ENCODE measurements at regions not wholly inside any gene's neighbourhood (a gene's known extent, or its start where the extent isn't known, plus 50 kb on each side); places are given as distances from the start of the nearest gene placed in this dataset.
"Not testable (repeated sequence)": the region's sequence is repeated elsewhere in the genome, so short reads cannot be mapped to it uniquely, and the experiment has no call there.

DNA sequence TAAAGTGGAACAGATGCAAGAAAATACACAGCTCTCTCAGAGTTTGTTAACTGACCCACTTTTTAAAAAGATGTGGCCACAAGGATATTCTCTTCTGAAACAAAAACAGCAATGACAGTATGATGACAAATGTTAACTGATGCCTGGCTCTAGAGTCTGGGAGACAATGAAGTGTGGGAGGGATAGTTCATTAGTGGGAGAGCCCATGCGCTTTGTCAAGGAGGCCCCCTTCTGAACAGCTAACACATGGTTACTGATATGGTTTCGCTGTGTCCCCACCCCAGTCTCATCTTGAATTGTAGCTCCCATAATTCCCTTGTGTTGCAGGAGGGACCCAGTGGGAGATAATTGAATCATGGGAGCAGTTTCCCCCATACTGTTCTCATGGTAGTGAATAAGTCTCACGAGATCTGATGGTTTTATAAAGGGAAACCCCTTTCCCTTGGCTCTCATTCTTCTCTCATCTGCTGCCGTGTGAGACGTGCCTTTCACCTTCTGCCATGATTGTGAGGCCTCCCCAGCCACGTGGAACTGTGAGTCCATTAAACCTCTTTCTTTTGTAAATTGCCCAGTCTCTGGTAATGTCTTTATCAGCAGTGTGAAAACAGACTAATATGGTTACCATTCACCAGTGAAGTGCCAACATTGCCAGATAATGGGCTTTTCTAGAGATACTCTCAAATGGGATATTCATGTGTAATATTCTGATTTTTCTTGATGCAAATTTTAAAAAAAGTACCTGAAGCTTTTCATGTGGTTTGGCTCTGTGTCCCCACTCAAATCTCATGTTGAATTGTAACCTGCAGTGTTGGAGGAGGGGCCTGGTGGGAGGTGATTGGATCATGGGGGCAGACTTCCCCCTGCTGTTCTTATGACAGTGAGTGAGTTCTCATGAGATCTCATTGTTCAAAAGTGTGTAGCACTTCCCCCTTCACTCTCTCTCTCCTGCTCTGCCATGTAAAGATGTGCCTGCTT lies 435.8 kb downstream of the SHISA9 start:
- DNase-seq (ENCODE audit: low read depth), result not testable (repeated sequence)

DNA sequence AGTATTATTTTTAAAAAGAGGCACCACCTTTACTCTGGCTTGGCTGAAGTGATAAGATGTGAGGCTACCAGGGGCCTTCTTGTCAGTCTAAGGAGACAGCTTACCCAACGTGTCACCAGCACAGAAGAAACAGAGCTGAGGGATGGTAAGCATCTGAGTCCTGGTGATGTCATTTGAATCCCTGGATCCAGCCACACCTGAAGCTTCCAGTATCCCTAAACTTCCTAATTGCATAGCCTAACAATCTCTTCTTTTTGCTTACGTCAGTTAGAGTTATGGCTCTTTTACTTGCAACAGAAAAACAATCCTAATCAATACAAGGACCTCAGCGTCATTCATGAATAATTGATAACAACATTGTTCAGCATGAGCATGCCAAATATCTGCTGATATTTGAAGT lies 436.6 kb downstream of the SHISA9 start:
- no peak for DNase-seq (ENCODE audit: low read depth)

DNA sequence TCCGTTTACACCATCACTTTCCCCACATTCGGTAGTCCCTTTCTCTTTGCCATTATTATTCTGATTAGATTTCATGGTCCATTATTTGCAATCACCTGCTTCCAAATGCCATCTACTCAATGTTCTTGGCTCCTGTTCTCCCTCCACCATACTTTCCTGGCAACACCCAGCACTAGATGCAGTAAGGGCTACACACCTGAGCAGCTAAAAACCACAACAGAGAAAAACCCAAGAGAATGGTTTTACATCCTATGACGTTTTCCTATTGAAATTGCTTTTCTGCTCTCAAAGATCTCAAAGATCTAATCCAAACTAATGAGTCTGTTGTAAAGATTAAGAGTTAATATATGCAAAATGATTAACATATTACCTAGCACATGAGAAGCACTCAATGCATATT lies 441.3 kb downstream of the SHISA9 start:
- DNase-seq (ENCODE audit: low read depth), result no peak

DNA sequence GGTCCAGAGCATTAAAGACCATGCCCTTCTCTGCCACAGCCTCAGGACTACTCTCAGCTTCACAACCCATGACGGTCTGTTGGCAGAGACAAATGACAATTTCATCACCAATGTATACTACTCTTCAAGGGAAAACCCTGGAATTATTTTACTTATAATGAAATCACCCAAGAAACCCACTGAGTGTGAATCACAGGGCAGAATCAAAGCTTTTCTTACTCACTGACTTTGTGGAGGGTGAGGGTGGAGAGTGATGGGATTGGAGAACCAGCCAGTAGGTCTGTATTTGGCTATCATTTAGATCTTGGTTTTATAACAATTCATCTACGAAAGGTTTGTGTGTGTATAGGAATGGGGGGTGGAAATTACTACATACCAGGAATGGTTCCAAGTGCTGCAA lies 442.6 kb downstream of the SHISA9 start:
- DNase-seq (ENCODE audit: low read depth), result no peak

DNA sequence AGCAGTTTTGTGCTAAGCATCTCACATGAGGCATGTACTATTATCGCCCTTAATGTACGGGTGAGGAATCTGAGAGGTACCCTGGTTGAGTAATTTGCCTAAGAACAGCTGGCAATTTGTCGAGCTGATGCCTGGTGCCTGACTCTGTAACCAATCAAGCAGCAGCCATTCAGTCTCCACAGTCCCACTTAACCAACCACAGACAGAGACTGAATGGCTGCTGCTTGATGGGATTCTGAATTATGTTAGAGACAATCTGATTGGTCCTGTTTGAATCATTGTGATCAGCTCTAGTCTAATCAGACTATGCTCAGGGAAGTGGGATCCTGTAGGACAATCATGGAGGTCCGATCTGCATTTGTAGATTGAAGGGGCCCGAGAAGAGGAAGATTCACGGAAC lies 447.0 kb downstream of the SHISA9 start:
- DNase-seq (ENCODE audit: low read depth), result no peak

DNA sequence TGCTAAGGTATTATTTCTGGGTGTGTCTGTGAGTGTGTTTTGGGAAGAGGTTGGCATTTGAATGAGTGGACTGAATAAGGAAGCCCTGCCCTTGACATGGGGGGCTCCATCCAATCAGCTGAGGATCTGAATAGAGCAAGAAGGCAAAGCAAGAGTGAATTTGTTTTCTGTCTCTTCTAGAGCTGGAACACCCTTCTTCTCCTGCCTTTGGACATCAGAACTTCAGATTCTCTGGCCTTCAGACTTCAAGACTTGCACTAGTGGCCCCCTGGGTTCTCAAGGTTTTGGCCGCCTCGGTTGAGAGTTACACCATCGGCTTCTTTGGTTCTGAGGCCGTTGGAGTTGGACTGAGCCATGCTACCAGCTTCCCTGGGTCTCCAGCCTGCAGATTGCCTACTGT lies 448.6 kb downstream of the SHISA9 start:
- DNase-seq (ENCODE audit: low read depth), result no peak

DNA sequence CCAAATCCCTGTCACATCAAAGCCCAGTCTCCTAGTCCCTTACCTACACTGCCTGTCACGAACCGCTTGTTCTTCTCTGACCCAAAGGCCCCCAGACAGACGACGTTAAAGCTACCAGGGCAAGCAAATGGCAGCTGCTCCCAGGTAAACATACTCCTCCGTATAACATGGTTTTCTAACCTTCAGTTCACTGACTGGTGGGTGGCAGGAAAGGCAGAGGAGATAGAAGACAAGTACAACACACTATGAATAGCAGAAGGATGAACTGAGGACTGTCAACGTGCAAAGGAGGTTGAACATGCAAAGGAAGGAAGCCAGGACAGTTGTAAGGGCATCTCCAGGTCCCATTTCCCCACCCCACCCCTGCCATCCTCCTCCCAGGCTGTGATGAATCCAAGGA lies 449.8 kb downstream of the SHISA9 start:
- DNase-seq (ENCODE audit: low read depth), result no peak

DNA sequence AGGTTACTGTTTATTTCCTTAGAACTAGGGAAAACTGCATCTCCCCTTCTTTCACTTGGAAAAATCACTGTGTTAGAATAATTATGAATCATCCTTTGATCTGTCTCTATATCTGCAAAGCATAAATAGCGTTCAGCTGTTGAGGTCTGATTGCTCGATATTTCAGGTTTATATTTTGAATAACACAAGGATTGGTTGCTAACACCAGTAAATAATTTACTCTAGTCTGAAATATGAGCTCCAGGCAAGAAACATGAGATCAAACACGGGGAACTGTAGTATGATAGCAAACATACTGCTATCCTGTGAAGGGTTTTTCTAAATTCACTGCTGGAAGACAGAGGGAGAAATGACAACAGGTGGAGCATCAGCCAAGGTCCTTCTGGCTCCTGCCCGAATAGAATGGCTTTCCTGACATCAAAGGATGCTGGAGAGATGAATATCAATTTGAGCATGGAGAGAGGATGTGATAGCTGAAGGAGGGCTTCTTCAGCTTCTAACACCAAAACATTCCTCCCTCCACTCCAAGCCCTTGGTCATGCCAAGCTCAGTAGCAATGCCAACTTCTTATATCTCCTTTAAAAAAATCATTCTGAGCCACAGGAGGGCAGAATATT lies 450.3 kb downstream of the SHISA9 start:
- peak; percentile 63 for DNase-seq (ENCODE audit: low read depth)

DNA sequence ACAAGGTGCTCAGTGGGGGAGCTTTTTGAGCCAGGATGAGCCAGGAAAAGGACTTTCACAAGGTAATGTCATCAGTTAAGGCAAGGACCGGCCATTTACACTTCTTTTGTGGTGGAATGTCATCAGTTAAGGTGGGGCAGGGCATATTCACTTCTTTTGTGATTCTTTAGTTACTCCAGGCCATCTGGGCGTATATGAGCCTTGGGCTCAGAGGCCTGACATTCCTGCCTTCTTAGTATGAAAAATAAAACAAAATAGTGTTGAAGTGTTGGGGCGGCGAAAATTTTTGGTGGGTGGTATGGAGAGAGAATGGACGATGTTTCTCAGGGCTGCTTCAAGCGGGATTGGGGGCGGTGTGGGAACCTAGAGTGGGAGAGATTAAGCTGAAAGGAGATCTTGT lies 451.4 kb downstream of the SHISA9 start:
- DNase-seq (ENCODE audit: low read depth), result not testable (repeated sequence)

DNA sequence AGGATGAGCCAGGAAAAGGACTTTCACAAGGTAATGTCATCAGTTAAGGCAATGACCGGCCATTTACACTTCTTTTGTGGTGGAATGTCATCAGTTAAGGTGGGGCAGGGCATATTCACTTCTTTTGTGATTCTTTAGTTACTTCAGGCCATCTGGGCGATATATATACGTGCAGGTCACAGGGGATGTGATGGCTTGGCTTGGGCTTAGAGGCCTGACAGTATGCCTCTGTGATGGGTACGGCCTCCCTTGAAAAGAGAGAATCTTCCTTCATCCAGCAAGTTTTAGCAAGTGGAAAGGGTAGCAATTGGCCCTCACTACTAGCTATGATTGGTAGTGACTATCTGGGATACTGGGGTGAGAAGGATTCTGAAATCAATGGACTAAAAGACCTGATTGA lies 456.4 kb downstream of the SHISA9 start:
- not testable (repeated sequence) for DNase-seq (ENCODE audit: low read depth)

DNA sequence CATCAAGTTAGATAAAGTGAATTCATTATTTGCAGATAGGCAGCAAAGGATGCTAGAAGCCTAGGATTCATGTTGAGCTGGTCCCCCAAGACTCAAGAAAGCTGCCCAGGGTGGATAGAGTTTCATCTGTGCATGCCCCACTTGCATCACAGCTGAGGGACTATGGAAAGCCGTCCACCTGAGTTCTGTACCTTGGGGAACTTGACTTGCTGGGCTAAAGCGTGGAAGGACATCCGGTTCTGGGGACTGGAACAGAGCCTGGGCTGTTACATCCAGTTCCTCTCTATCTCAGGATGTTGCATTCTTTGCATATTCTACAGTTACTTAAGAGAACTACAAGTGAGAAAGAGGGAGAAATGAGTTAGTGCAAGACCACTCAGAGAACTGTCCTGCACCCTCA lies 458.4 kb downstream of the SHISA9 start:
- DNase-seq (ENCODE audit: low read depth), result no peak

DNA sequence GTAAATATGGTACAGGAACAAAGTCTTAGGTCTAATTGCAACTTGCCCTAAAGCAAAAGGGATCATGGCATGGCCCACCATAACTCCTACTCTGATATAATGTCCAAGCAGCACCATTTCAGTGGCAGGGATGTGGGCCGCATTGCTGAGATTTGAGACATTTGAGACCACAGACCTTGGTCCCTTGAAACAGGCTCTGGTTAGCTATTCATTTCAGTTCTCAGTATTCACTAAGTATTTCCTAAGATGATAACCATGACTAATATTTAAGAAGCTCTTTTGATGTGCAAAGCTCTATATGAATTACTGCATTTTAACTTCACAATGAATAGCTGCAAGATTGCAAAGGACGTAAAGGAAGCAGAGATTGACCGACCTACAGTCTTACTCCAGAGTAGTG lies 471.0 kb downstream of the SHISA9 start:
- no peak for DNase-seq (ENCODE audit: low read depth)

DNA sequence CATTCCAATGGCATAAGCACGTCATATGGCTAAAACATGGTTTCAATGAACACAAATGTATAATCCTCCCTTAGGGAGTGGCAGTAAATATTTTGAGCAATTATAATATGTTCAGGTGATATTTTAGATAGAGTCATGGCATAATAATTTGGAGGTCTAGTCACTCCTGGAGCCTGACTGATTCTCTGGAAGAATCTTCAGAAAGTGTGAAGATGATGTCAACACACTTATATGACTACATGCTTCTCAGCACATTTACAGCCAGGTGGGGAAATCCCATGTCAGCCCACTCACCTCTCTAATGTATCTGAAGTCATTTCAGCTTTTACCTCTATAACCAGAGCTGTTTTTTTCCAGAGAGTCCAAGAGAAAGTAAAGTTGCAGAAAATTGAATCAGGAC lies 474.8 kb downstream of the SHISA9 start:
- DNase-seq (ENCODE audit: low read depth), result no peak

DNA sequence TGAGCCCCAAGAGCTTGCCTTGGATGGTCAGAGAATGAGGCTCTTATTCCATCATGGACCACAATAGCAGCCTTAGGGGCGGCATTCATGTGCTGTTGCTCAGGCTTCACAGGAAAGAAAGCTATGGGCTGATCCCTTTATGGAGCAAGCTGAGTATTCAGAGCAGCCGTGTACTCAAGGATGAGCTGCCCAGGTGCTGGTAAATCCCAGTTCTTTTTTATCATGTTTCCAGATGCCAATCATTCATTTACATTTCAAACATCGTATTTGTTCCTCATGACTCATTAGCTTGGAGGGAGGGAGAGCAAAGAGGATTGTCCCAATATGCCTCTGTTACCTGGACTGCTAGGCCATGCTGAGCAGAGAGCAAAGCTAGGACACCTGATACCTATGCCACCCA lies 475.7 kb downstream of the SHISA9 start:
- peak; percentile 9 for DNase-seq (ENCODE audit: low read depth)

DNA sequence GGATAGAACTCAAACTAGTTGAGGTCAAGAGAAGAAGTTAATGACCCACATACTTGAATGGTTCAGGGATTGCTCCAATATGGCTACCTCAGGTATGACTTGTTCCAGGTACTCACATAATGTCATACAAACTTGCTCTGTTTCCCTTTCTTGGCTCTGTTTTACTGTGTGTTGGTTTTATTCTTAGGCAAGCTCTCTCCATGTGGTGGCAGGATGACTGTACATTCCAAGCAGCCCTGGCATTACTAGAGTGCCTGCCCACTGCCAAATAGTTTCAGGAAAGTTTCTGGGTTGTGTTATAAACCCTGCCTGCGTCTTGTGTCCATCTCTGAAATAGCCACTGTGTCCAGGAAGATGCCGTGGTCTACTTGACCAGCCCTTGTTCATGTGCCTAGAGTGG lies 476.8 kb downstream of the SHISA9 start:
- peak; percentile 71 for DNase-seq (ENCODE audit: low read depth)

DNA sequence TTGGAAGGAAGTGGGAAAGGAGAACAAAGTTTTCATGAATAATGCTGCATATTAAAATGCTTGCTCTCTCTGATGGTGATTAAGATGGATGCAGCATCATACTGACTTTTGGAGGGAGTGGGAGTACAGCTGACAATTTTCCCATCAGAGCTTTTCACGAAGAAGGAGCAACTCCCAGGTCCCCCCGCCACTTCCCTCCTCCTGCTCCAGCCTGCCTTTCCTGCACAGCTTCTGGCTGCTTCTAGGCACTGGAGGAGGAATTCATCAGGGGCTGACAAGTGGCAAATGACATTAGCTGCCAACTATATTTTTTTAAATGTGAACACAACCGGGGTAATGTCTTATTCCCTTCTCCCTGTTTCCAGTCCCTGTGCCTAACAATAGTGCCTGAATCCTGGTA lies 477.9 kb downstream of the SHISA9 start:
- DNase-seq (ENCODE audit: low read depth), result no peak

DNA sequence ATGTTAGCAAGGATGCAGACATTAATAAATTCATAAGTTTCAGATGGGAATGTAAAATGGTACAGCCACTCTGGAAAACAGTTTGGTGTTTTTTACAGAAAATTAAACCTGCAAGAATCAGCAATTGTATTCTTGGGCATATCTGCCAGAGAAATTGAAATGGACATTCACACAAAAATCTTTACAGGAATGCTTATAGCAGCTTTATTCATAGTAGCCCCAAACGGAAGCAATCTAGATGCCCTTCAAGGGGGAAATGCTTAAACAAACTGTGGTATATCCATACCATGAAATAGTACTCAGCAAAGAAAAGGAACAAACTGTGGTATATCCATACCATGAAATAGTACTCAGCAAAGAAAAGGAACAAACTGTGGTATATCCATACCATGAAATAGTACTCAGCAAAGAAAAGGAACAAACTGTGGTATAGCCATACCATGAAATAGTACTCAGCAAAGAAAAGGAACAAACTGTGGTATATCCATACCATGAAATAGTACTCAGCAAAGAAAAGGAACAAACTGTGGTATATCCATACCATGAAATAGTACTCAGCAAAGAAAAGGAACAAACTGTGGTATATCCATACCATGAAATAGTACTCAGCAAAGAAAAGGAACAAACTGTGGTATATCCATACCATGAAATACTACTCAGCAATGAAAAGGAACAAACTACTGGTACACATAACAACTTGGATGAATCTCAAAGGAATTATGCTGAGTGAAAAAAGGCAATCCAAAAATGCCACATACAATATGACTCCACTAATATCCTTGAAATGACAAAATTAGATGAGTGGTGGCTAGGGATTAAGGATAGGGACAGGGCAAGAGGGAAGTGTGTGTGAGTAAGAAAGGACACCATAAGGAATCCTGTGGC lies 484.0 kb downstream of the SHISA9 start:
- not testable (repeated sequence) for DNase-seq (ENCODE audit: low read depth)

DNA sequence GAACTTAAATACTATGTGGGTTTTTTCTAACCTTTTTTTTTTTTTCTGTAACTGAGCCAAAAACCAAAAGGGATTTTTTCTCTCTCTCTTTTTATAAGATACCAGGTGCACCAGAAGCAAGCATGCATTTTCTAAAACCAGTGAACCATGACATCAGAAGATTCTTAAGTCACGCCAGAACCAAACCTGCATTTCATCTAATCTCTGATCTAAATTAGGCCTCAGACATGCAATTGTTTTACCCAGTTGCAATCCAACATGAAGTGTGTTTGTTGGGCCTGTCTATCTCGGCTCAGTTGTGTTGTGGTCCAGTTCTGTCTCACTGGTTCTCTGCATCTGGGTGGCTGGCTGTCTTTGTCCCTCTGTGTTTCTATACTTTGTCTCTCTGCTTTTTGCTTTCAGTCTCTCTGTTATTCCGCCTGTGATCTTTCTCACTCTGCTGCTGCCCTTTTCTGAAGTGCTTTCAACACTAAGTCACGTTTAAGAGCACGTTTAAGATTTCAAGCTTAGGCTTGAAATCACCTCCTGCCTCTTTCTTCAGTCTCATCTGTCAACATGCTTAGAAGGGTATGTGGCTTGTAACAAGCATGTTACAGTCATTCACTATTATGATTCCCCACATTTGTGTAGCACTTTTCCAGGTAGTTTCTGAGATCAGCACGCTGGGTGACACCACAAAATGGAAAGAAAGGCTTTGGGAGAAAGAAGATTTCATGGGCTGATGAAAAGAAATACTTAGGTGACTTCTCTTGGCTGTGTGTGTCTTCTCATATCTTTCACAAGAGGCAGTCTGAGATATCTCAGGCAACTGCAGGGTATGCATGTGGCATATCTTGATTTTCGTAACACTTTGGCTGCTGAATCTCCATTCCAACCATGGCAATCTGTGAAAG lies 488.9 kb downstream of the SHISA9 start:
- DNase-seq (ENCODE audit: low read depth), result no peak

DNA sequence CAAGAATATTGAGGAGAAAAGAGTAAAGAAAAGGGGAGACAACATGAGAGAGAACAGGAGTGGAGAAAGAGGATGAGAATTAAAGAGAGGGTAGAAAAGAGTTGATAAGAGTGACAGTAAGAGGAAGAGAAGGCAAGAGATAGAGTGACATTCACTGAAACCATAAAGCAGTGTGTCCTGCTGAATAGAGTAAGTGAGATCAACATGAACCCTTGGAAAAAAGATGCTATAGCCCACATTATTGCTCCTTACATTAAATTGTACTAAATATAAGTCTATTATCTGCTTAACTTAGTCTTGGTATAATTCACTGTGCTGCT lies 489.5 kb downstream of the SHISA9 start:
- no peak for DNase-seq (ENCODE audit: low read depth)

DNA sequence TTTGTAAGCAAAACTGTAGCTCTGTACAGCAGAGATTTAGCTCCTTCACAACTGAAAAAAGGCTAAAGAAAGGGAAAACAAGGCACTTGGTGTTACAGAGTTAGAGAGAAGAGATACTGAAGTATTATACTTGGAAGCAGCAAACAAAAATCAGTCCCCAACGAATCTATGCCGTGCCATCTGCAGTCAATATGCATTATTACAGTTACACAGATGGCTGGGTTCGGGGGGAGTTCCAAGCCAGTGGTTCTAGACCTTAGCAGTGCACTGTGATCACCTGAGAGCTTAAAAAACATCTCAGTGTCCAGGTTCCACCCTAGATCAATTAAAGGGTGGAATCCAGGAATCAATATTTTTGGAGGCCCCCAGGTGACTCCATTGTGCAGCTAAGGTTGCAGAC lies 489.9 kb downstream of the SHISA9 start:
- no peak for DNase-seq (ENCODE audit: low read depth)

DNA sequence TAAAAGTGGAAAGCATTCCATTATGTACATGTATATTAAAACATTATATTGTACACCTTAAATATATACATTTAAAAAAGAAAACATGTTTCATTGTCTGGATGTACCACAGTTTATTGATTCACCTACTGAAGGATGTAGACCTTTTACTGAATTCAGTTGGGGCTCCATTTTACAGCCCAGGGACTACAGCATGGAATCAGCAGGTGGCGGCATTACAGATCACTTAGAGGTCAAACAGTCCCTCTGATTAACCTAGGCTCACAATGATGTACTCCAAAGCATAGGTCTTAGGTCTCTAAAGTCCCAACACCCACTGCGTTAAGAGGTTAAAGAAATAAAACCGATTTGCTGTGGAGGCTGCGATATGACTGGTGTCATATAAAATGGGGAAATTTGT lies 490.9 kb downstream of the SHISA9 start:
- DNase-seq (ENCODE audit: low read depth), result no peak
